Loucy (cell line): ENCODE measurements at regions not wholly inside any gene's neighbourhood (a gene's known extent, or its start where the extent isn't known, plus 50 kb on each side); places are given as distances from the start of the nearest gene placed in this dataset.

Experiments
- H2AFZ ChIP-seq: fragments of 200-600 bp; sonication (generic); 2 replicates; pipeline ENCODE4 v1.6.0; 2016; ENCODE audit warnings: antibody characterized with exemption, mild to moderate bottlenecking, low read length, moderate library complexity
- H3F3A ChIP-seq: fragments of 200-600 bp; 2 replicates; pipeline ENCODE4 v1.6.0; 2016; ENCODE audit warnings: antibody characterized with exemption, low read depth, mild to moderate bottlenecking
- H3K27me3 ChIP-seq: fragments of 200-600 bp; sonication (generic); 2 replicates; pipeline ENCODE4 v1.6.1; 2014; ENCODE audit warnings: low read length, mild to moderate bottlenecking; ENCODE audit not compliant: insufficient read depth, poor library complexity, severe bottlenecking
- H3K36me3 ChIP-seq: fragments of 200-600 bp; sonication (generic); 2 replicates; pipeline ENCODE4 v1.6.1; 2016; ENCODE audit warnings: low read length; ENCODE audit not compliant: insufficient read depth
- H3K4me1 ChIP-seq: fragments of 200-600 bp; sonication (generic); 2 replicates; pipeline ENCODE4 v1.5.1; 2014; ENCODE audit warnings: low read length, mild to moderate bottlenecking; ENCODE audit not compliant: insufficient read depth, poor library complexity, severe bottlenecking
- H3K4me2 ChIP-seq: fragments of 200-600 bp; sonication (generic); 2 replicates; pipeline ENCODE4 v1.6.0; 2014; ENCODE audit warnings: antibody characterized with exemption, low read length, low read depth, mild to moderate bottlenecking; ENCODE audit not compliant: poor library complexity, severe bottlenecking
- H3K4me3 ChIP-seq: fragments of 200-600 bp; sonication (generic); 2 replicates; pipeline ENCODE4 v1.5.1; 2014; ENCODE audit warnings: low read length, mild to moderate bottlenecking, mixed read lengths; ENCODE audit not compliant: poor library complexity, severe bottlenecking
- H3K79me2 ChIP-seq: fragments of 200-600 bp; sonication (generic); 2 replicates; pipeline ENCODE4 v1.6.1; 2014; ENCODE audit warnings: low read length; ENCODE audit not compliant: insufficient read depth
- H3K9ac ChIP-seq: fragments of 200-600 bp; sonication (generic); 2 replicates; pipeline ENCODE4 v1.6.0; 2014; ENCODE audit warnings: mild to moderate bottlenecking, low read depth, low read length, moderate library complexity; ENCODE audit not compliant: poor library complexity, severe bottlenecking
- H3K9me2 ChIP-seq: fragments of 200-600 bp; sonication (generic); replicated peaks from 2 replicates; pipeline ENCODE4 v1.6.1; 2016; ENCODE audit warnings: low read depth, low read length, mixed read lengths
- H3K9me3 ChIP-seq: fragments of 200-600 bp; sonication (generic); 2 replicates; pipeline ENCODE4 v1.6.1; 2014; ENCODE audit warnings: mild to moderate bottlenecking, antibody characterized with exemption, low read length, low read depth; ENCODE audit not compliant: insufficient read depth
- H4K20me1 ChIP-seq: fragments of 200-600 bp; sonication (generic); 2 replicates; pipeline ENCODE4 v1.6.0; 2014; ENCODE audit warnings: antibody characterized with exemption, low read length, mild to moderate bottlenecking; ENCODE audit not compliant: insufficient read depth, poor library complexity, severe bottlenecking
- CTCF ChIP-seq: fragments of 200-600 bp; sonication (generic); conservative IDR thresholded peaks from 2 replicates; pipeline ENCODE4 v1.5.1; 2014; ENCODE audit warnings: mild to moderate bottlenecking, antibody characterized with exemption, low read length
- EZH2phosphoT487 ChIP-seq: fragments of 200-600 bp; IDR thresholded peaks from 2 replicates; pipeline ENCODE4 v1.6.1; 2018; ENCODE audit warnings: antibody characterized with exemption, mild to moderate bottlenecking, moderate library complexity, borderline replicate concordance

DNA sequence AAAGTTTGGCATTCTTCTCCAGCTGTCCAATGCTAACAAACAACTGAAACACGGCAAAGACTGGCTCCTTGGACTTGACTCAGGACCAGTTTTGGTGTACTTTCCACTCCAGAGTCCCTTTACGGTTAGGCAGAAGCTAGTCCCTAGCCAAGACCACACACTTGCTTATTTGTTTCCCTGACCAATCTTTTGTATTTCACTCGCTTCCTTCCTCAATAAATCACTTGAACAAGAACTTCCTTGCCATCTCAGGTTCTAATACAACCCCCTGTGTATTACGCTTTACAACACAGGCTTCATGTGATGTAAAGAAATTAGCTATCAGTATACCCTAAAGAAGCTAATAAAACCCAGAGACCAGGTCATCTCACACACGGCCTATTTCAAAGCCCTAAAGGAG, 947.5 kb upstream of the CTNND2 start:
- Histone ChIP-seq H3K4me3 (no peak overlapping the region), H2AFZ (no peak overlapping the region), H3K36me3 (no peaks in the 10 kb centered on the region), H3K27me3 (no peaks in the 10 kb centered on the region), H3K9me2 (no peaks in the 10 kb centered on the region), H3K9me3 (no peaks in the 10 kb centered on the region), H3K4me2 (no peak overlapping the region), H3F3A (no peaks in the 10 kb centered on the region), H3K9ac (no peak overlapping the region), H4K20me1 (no peaks in the 10 kb centered on the region), H3K79me2 (no peaks in the 10 kb centered on the region), H3K4me1 (no peaks in the 10 kb centered on the region)
- no peak for TF ChIP-seq EZH2phosphoT487
- no peak for TF ChIP-seq CTCF

- no peaks in the 10 kb centered on the region for H3K4me1 ChIP-seq
- no peaks in the 10 kb centered on the region for H3F3A ChIP-seq
- H3K9me2 ChIP-seq = no peaks in the 10 kb centered on the region
- no peak for TF ChIP-seq CTCF
- TF ChIP-seq EZH2phosphoT487 = no peak
- no peak overlapping the region for H3K4me2 ChIP-seq
- no peaks in the 10 kb centered on the region for H4K20me1 ChIP-seq
- no peak overlapping the region for H3K9ac ChIP-seq
- H3K27me3 ChIP-seq = no peaks in the 10 kb centered on the region
- no peak overlapping the region for H3K4me3 ChIP-seq
- H3K36me3 ChIP-seq = no peaks in the 10 kb centered on the region
- no peaks in the 10 kb centered on the region for H3K9me3 ChIP-seq
- H3K79me2 ChIP-seq = no peaks in the 10 kb centered on the region
- no peak overlapping the region for H2AFZ ChIP-seq
Observed at GRCh38 chr5:12848709-12849108, 944.5 kb upstream of the CTNND2 start.

- no peak overlapping the region for H3K4me2 ChIP-seq
- no peaks in the 10 kb centered on the region for H4K20me1 ChIP-seq
- no peaks in the 10 kb centered on the region for H3F3A ChIP-seq
- no peaks in the 10 kb centered on the region for H3K36me3 ChIP-seq
- no peaks in the 10 kb centered on the region for H3K27me3 ChIP-seq
- no peaks in the 10 kb centered on the region for H3K9me2 ChIP-seq
- H3K79me2 ChIP-seq = no peaks in the 10 kb centered on the region
- TF ChIP-seq CTCF (no peak), EZH2phosphoT487 (no peak)
- no peak overlapping the region for H2AFZ ChIP-seq
- no peaks in the 10 kb centered on the region for H3K4me1 ChIP-seq
- H3K9ac ChIP-seq = no peak overlapping the region
- H3K4me3 ChIP-seq = no peak overlapping the region
- H3K9me3 ChIP-seq = no peaks in the 10 kb centered on the region
Observed at GRCh38 chr5:12845549-12846159, 941.4 kb upstream of the CTNND2 start.
